H9 (cell line): ENCODE measurements at regions not wholly inside any gene's neighbourhood (a gene's known extent, or its start where the extent isn't known, plus 50 kb on each side); places are given as distances from the start of the nearest gene placed in this dataset.

ENCODE experiments used
- DNase-seq: peaks from one replicate; pipeline ENCODE4 v3.0.0-alpha.2; 2017
- H2AFZ ChIP-seq: one replicate; pipeline ENCODE4 v1.6.1; 2013; ENCODE audit warnings: mild to moderate bottlenecking, low read length, control low read depth, moderate library complexity
- H2AK5ac ChIP-seq: 2 replicates; pipeline ENCODE4 v1.6.1; 2013; ENCODE audit warnings: low read length, control low read depth, mixed read lengths; ENCODE audit not compliant: insufficient read length
- H2BK120ac ChIP-seq: one replicate; pipeline ENCODE4 v1.6.1; 2013; ENCODE audit warnings: low read depth, mild to moderate bottlenecking, low read length, control low read depth, inconsistent platforms; ENCODE audit not compliant: poor library complexity, severe bottlenecking
- H2BK12ac ChIP-seq: 2 replicates; pipeline ENCODE4 v1.6.1; 2013; ENCODE audit warnings: low read length, control low read depth, mixed read lengths, low read depth; ENCODE audit not compliant: insufficient read length
- H2BK15ac ChIP-seq: 2 replicates; pipeline ENCODE4 v1.6.1; 2013; ENCODE audit warnings: low read depth, low read length, control low read depth
- H2BK20ac ChIP-seq: one replicate; pipeline ENCODE4 v1.6.1; 2013; ENCODE audit warnings: low read depth, mild to moderate bottlenecking, low read length, control low read depth, inconsistent platforms; ENCODE audit not compliant: poor library complexity, severe bottlenecking
- H2BK5ac ChIP-seq: 2 replicates; pipeline ENCODE4 v1.6.1; 2013; ENCODE audit warnings: low read length, control low read depth, mixed read lengths; ENCODE audit not compliant: insufficient read length
- H3K14ac ChIP-seq: 2 replicates; pipeline ENCODE4 v1.6.1; 2013; ENCODE audit warnings: low read length, control low read depth; ENCODE audit not compliant: insufficient read depth
- H3K18ac ChIP-seq: 2 replicates; pipeline ENCODE4 v1.6.1; 2013; ENCODE audit warnings: low read depth, mild to moderate bottlenecking, mixed read lengths, low read length, control low read depth; ENCODE audit not compliant: insufficient read length
- H3K23ac ChIP-seq: 2 replicates; pipeline ENCODE4 v1.6.1; 2013; ENCODE audit warnings: low read length, control low read depth, mixed read lengths, low read depth; ENCODE audit not compliant: insufficient read length
- H3K23me2 ChIP-seq: 2 replicates; pipeline ENCODE4 v1.6.1; 2013; ENCODE audit warnings: low read depth, mild to moderate bottlenecking, mixed read lengths, low read length, control low read depth; ENCODE audit not compliant: insufficient read length, poor library complexity, severe bottlenecking
- H3K27ac ChIP-seq: 2 replicates; pipeline ENCODE4 v1.5.1; 2013; ENCODE audit warnings: low read length, control low read depth, mixed read lengths, low read depth; ENCODE audit not compliant: insufficient read length
- H3K27me3 ChIP-seq: 2 replicates; pipeline ENCODE4 v1.6.1; 2013; ENCODE audit warnings: low read length, control low read depth, inconsistent platforms; ENCODE audit not compliant: insufficient read depth
- H3K4ac ChIP-seq: 2 replicates; pipeline ENCODE4 v1.6.1; 2013; ENCODE audit warnings: low read depth, mild to moderate bottlenecking, control low read depth, inconsistent platforms, low read length, moderate library complexity
- H3K4me1 ChIP-seq: 2 replicates; pipeline ENCODE4 v1.6.1; 2013; ENCODE audit warnings: low read length, control low read depth, inconsistent platforms; ENCODE audit not compliant: insufficient read depth
- H3K4me2 ChIP-seq: 2 replicates; pipeline ENCODE4 v1.6.1; 2013; ENCODE audit warnings: low read length, control low read depth, mixed read lengths; ENCODE audit not compliant: insufficient read length, insufficient read depth
- H3K56ac ChIP-seq: 2 replicates; pipeline ENCODE4 v1.6.1; 2013; ENCODE audit warnings: low read depth, mild to moderate bottlenecking, mixed read lengths, low read length, control low read depth; ENCODE audit not compliant: insufficient read length
- H3K79me1 ChIP-seq: 2 replicates; pipeline ENCODE4 v1.6.1; 2013; ENCODE audit warnings: low read depth, mild to moderate bottlenecking, moderate library complexity, low read length, control low read depth, inconsistent platforms; ENCODE audit not compliant: insufficient read depth, poor library complexity, severe bottlenecking
- H3K79me2 ChIP-seq: 2 replicates; pipeline ENCODE4 v1.6.1; 2013; ENCODE audit warnings: low read length, control low read depth, inconsistent platforms; ENCODE audit not compliant: insufficient read depth
- H3K9ac ChIP-seq: 2 replicates; pipeline ENCODE4 v1.6.1; 2013; ENCODE audit warnings: low read length, control low read depth, mixed read lengths; ENCODE audit not compliant: insufficient read length; ENCODE audit errors: extremely low read depth
- H3K9me3 ChIP-seq: one replicate; pipeline ENCODE4 v1.6.1; 2013; ENCODE audit warnings: low read depth, low read length, inconsistent platforms; ENCODE audit not compliant: control insufficient read depth
- H3T11ph ChIP-seq: one replicate; pipeline ENCODE4 v1.6.1; 2013; ENCODE audit warnings: mild to moderate bottlenecking, low read length, control low read depth, inconsistent platforms
- H4K20me1 ChIP-seq: one replicate; pipeline ENCODE4 v1.6.1; 2013; ENCODE audit not compliant: control insufficient read depth, insufficient read length, insufficient read depth
- H4K5ac ChIP-seq: 2 replicates; pipeline ENCODE4 v1.6.1; 2013; ENCODE audit warnings: low read depth, mild to moderate bottlenecking, mixed read lengths, low read length, control low read depth; ENCODE audit not compliant: insufficient read length
- H4K8ac ChIP-seq: replicated peaks from 2 replicates; pipeline ENCODE4 v1.6.1; 2013; ENCODE audit warnings: low read length, control low read depth, mixed read lengths, low read depth; ENCODE audit not compliant: insufficient read length
- H4K91ac ChIP-seq: 2 replicates; pipeline ENCODE4 v1.6.1; 2013; ENCODE audit warnings: low read depth, mild to moderate bottlenecking, moderate library complexity, mixed read lengths, low read length, control low read depth; ENCODE audit not compliant: insufficient read length
- H3K27ac Mint-ChIP-seq, 3 experiments: 2 replicates in 2 of 3; 3 replicates in 1 of 3; pipeline ENCODE4 v1.8.0; 2020 to 2021; ENCODE audit warnings: mixed read lengths in 3 of 3, mild to moderate bottlenecking in 1 of 3, moderate library complexity in 1 of 3
- H3K27me3 Mint-ChIP-seq: 2 replicates; pipeline ENCODE4 v1.8.0; 2021; ENCODE audit warnings: low read depth, mild to moderate bottlenecking, moderate library complexity, mixed read lengths
- H3K36me3 Mint-ChIP-seq, 3 experiments: 2 replicates in 2 of 3; 3 replicates in 1 of 3; pipeline ENCODE4 v1.8.0; 2020 to 2021; ENCODE audit warnings: low read depth in 3 of 3, mixed read lengths in 3 of 3; ENCODE audit not compliant: insufficient read depth in 1 of 3
- H3K4me1 Mint-ChIP-seq, 2 experiments: 2 replicates each; pipeline ENCODE4 v1.8.0; 2020; ENCODE audit warnings: mixed read lengths in 2 of 2
- H3K4me3 Mint-ChIP-seq, 2 experiments: 2 replicates in 1 of 2; 3 replicates in 1 of 2; pipeline ENCODE4 v1.8.0; 2020 to 2021; ENCODE audit warnings: mild to moderate bottlenecking in 2 of 2, mixed read lengths in 2 of 2, moderate library complexity in 1 of 2
- H3K9me3 Mint-ChIP-seq, 2 experiments: 2 replicates in 1 of 2; 3 replicates in 1 of 2; pipeline ENCODE4 v1.8.0; 2020; ENCODE audit warnings: mild to moderate bottlenecking in 2 of 2, mixed read lengths in 2 of 2, moderate library complexity in 1 of 2
- WGBS: extraction: QIAGEN DNeasy Blood & Tissue Kit; methylation state at CpG from one replicate; pipeline ENCODE4 v1.1.7; 2013; ENCODE audit warnings: missing lambda C conversion rate, low lambda C conversion rate, mixed read lengths; ENCODE audit not compliant: insufficient read length; ENCODE audit errors: extremely low coverage; 5-methylcytosine and 5-hydroxymethylcytosine counted together
- TF ChIP-seq, protein P1 (sequence below): fragments of 200-600 bp; sonication (generic); conservative IDR thresholded peaks from 3 replicates; pipeline ENCODE4 v1.8.0; 2021; ENCODE audit warnings: antibody characterized with exemption, mild to moderate bottlenecking

DNA sequence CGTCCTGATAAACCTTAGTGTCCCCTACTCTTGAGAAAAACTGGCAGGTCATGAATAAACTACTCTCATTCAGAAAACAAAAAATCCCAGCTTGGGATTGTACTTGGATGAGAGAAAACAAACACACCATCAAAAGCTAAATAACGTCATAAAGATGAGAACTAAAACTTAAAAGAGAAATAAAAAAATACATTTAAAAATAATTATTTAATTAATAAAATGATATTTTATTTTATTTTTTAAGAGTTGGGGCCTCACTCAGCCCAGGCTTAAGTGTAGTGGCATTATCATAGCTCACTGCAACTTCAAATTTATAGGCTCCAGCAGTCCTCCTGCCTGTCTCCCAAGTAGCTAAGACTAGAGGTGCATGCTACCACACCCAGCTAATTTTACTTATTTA, 125.4 kb upstream of the CA10 start:
- H4K5ac ChIP-seq, result no peak overlapping the region
- no peaks in the 10 kb centered on the region for H4K20me1 ChIP-seq
- no peaks in the 10 kb centered on the region for H3K79me2 ChIP-seq
- no peak overlapping the region for H4K8ac ChIP-seq
- H2BK5ac ChIP-seq, result no peak overlapping the region
- H3K27ac ChIP-seq, result no peak overlapping the region
- H3K18ac ChIP-seq, result no peak overlapping the region
- TF ChIP-seq, protein P1, sequence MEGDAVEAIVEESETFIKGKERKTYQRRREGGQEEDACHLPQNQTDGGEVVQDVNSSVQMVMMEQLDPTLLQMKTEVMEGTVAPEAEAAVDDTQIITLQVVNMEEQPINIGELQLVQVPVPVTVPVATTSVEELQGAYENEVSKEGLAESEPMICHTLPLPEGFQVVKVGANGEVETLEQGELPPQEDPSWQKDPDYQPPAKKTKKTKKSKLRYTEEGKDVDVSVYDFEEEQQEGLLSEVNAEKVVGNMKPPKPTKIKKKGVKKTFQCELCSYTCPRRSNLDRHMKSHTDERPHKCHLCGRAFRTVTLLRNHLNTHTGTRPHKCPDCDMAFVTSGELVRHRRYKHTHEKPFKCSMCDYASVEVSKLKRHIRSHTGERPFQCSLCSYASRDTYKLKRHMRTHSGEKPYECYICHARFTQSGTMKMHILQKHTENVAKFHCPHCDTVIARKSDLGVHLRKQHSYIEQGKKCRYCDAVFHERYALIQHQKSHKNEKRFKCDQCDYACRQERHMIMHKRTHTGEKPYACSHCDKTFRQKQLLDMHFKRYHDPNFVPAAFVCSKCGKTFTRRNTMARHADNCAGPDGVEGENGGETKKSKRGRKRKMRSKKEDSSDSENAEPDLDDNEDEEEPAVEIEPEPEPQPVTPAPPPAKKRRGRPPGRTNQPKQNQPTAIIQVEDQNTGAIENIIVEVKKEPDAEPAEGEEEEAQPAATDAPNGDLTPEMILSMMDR, result no peak
- no peak overlapping the region for H2AK5ac ChIP-seq
- H2BK15ac ChIP-seq, result no peak overlapping the region
- no peaks in the 10 kb centered on the region for H3K36me3 Mint-ChIP-seq
- no peak overlapping the region for H3K4me3 Mint-ChIP-seq
- no peak overlapping the region for H2BK120ac ChIP-seq
- no peak overlapping the region for H2BK20ac ChIP-seq
- no peak for DNase-seq
- H3K27me3 Mint-ChIP-seq, result no peaks in the 10 kb centered on the region
- H3T11ph ChIP-seq, result no peak overlapping the region
- no peak overlapping the region for H3K27ac Mint-ChIP-seq
- no peaks in the 10 kb centered on the region for H3K4me1 Mint-ChIP-seq
- no peaks in the 10 kb centered on the region for H3K23me2 ChIP-seq
- H3K9me3 Mint-ChIP-seq, result peaks cover 0 to 2% of the 10 kb centered on the region in 2 experiments; a peak in 1 of 5 replicates
- H3K27me3 ChIP-seq, result no peaks in the 10 kb centered on the region
- H3K9ac ChIP-seq, result no peak overlapping the region
- no peak overlapping the region for H2BK12ac ChIP-seq
- no peaks in the 10 kb centered on the region for H3K79me1 ChIP-seq
- H2AFZ ChIP-seq, result no peak overlapping the region
- no peak overlapping the region for H3K23ac ChIP-seq
- WGBS, result no CpG with 5 or more reads among the region's 2 CpGs
- no peak overlapping the region for H3K56ac ChIP-seq
- no peaks in the 10 kb centered on the region; the same call in 1 of the 2 replicates for H3K4me1 ChIP-seq
- no peaks in the 10 kb centered on the region for H3K9me3 ChIP-seq
- no peak overlapping the region for H3K4ac ChIP-seq
- no peak overlapping the region for H4K91ac ChIP-seq
- H3K4me2 ChIP-seq, result no peak overlapping the region
- H3K14ac ChIP-seq, result no peak overlapping the region
